Tibial nerve (tissue), 4 donors: ENCODE measurements at regions not wholly inside any gene's neighbourhood (a gene's known extent, or its start where the extent isn't known, plus 50 kb on each side); places are given as distances from the start of the nearest gene placed in this dataset.

Experiments
- DNase-seq, 2 donors: peaks; one replicate each; pipeline ENCODE4 v3.0.0-alpha.2; 2019; ENCODE audit warnings: low spot score in 2 of 2
- H3K27ac ChIP-seq, 4 donors: fragments of 200-600 bp; sonication (generic) in 3 of 4; one replicate each; pipeline ENCODE4 v1.5.1; 2017 to 2019; ENCODE audit warnings: mild to moderate bottlenecking in 1 of 4
- H3K27me3 ChIP-seq, 2 donors: fragments of 200-600 bp; sonication (generic) in 1 of 2; one replicate each; pipeline versions ENCODE4 v1.5.1 to v1.6.0; 2017 to 2019
- H3K36me3 ChIP-seq, 3 donors: fragments of 200-600 bp; sonication (generic); one replicate each; pipeline ENCODE4 v1.5.1; 2018 to 2019
- H3K4me1 ChIP-seq, 4 donors: fragments of 200-600 bp; sonication (generic) in 3 of 4; one replicate each; pipeline ENCODE4 v1.5.1; 2017 to 2019
- H3K4me3 ChIP-seq, 4 donors: fragments of 200-600 bp; sonication (generic) in 3 of 4; one replicate each; pipeline ENCODE4 v1.5.1; 2017 to 2019; ENCODE audit warnings: mild to moderate bottlenecking in 1 of 4, moderate library complexity in 1 of 4
- H3K9me3 ChIP-seq, 4 donors: fragments of 200-600 bp; sonication (generic) in 3 of 4; one replicate each; pipeline ENCODE4 v1.5.1; 2017 to 2019
- CTCF ChIP-seq, 5 experiments: fragments of 200-600 bp in 3 of 5; fragments of 450-650 bp in 2 of 5; sonication (generic) in 3 of 5; IDR thresholded peaks; one replicate each; pipeline ENCODE4 v1.5.1; 2016 to 2019; ENCODE audit warnings: antibody characterized with exemption in 5 of 5, mild to moderate bottlenecking in 3 of 5, moderate library complexity in 2 of 5
- EP300 ChIP-seq, 2 donors: sonication (generic); formaldehyde crosslinking; IDR thresholded peaks; one replicate each; pipeline ENCODE4 v1.6.1; 2017; ENCODE audit warnings: antibody characterized with exemption in 2 of 2, mild to moderate bottlenecking in 1 of 2
- POLR2A ChIP-seq, 2 donors: fragments of 450-650 bp; IDR thresholded peaks; one replicate each; pipeline ENCODE4 v1.6.1; 2017; ENCODE audit warnings: antibody characterized with exemption in 2 of 2, mild to moderate bottlenecking in 2 of 2, moderate library complexity in 2 of 2
- WGBS, 2 donors: methylation state at CpG; one replicate each; pipeline ENCODE4 v1.1.5; 2018; 5-methylcytosine and 5-hydroxymethylcytosine counted together

GRCh38 chrX:5015451-5015850 is 1213.2 kb downstream of the NLGN4X start:
- DNase-seq = no peak
- Histone ChIP-seq H3K36me3 (no peaks in the 10 kb centered on the region), H3K4me1 (no peaks in the 10 kb centered on the region), H3K9me3 (no peaks in the 10 kb centered on the region), H3K4me3 (no peak overlapping the region), H3K27ac (no peak overlapping the region), H3K27me3 (no peaks in the 10 kb centered on the region)
- TF ChIP-seq POLR2A (IDR thresholded peaks at IDR 0.05) = no peak
- whole genome bisulfite sequencing, 2 donors = 62% methylated on average over 2 of the region's 2 CpGs; no CpG with 5 or more reads in 1 of the 2 donors

GRCh38 chrX:4994855-4995254 is 1233.8 kb downstream of the NLGN4X start:
- 89 to 92% methylated on average over 1 of the region's 1 CpG for WGBS, 2 donors
- H3K27ac ChIP-seq = no peak overlapping the region
- DNase-seq = no peak
- H3K27me3 ChIP-seq = no peaks in the 10 kb centered on the region
- no peaks in the 10 kb centered on the region for H3K36me3 ChIP-seq
- H3K9me3 ChIP-seq = no peaks in the 10 kb centered on the region
- TF ChIP-seq POLR2A (IDR thresholded peaks at IDR 0.05) (no peak), CTCF (IDR thresholded peaks at IDR 0.05) (no peak), EP300 (IDR thresholded peaks at IDR 0.05) (no peak)
- no peaks in the 10 kb centered on the region for H3K4me1 ChIP-seq
- no peak overlapping the region for H3K4me3 ChIP-seq

- Histone ChIP-seq H3K4me1 (no peaks in the 10 kb centered on the region), H3K36me3 (no peaks in the 10 kb centered on the region), H3K4me3 (no peak overlapping the region), H3K27ac (no peak overlapping the region), H3K9me3 (no peaks in the 10 kb centered on the region), H3K27me3 (no peaks in the 10 kb centered on the region)
- DNase-seq = no peak
- no peak for TF ChIP-seq POLR2A (IDR thresholded peaks at IDR 0.05)
- TF ChIP-seq EP300 (IDR thresholded peaks at IDR 0.05) = no peak
- no peak for TF ChIP-seq CTCF (IDR thresholded peaks at IDR 0.05)
- WGBS, 2 donors = 60 to 66% methylated on average over 1 of the region's 1 CpG
Observed at GRCh38 chrX:4978613-4979012, 1250.1 kb downstream of the NLGN4X start.

GRCh38 chrX:4971646-4972045 is 1257.0 kb downstream of the NLGN4X start:
- no peak for DNase-seq
- no peaks in the 10 kb centered on the region for H3K4me1 ChIP-seq
- H3K9me3 ChIP-seq = no peaks in the 10 kb centered on the region
- H3K4me3 ChIP-seq = no peak overlapping the region
- no peaks in the 10 kb centered on the region for H3K36me3 ChIP-seq
- no peaks in the 10 kb centered on the region for H3K27me3 ChIP-seq
- 26 to 56% methylated on average over 2 of the region's 2 CpGs for WGBS, 2 donors
- no peak overlapping the region for H3K27ac ChIP-seq
- TF ChIP-seq EP300 (IDR thresholded peaks at IDR 0.05) = no peak
- TF ChIP-seq CTCF (IDR thresholded peaks at IDR 0.05) = no peak
- no peak for TF ChIP-seq POLR2A (IDR thresholded peaks at IDR 0.05)

GRCh38 chrX:4964112-4964511 is 1250.7 kb upstream of the PRKX start:
- no peaks in the 10 kb centered on the region for H3K9me3 ChIP-seq

More at GRCh38 chrX:4964112-4964511, 1250.7 kb upstream of the PRKX start:
- TF ChIP-seq CTCF (IDR thresholded peaks at IDR 0.05) (no peak), POLR2A (IDR thresholded peaks at IDR 0.05) (no peak), EP300 (IDR thresholded peaks at IDR 0.05) (no peak)
- no peaks in the 10 kb centered on the region for H3K27me3 ChIP-seq
- H3K36me3 ChIP-seq = no peaks in the 10 kb centered on the region
- WGBS, 2 donors = 77 to 82% methylated on average over 3 of the region's 3 CpGs
- H3K4me1 ChIP-seq = no peaks in the 10 kb centered on the region
- no peak overlapping the region for H3K4me3 ChIP-seq
- H3K27ac ChIP-seq = no peak overlapping the region
- DNase-seq = no peak
